Body of pancreas (tissue), 4 donors: ENCODE measurements at regions not wholly inside any gene's neighbourhood (a gene's known extent, or its start where the extent isn't known, plus 50 kb on each side); places are given as distances from the start of the nearest gene placed in this dataset.

Experiments
- CTCF ChIP-seq, 7 experiments: fragments of 450-650 bp in 4 of 7; fragments of 200-600 bp in 3 of 7; sonication (generic) in 3 of 7; IDR thresholded peaks; one replicate each; pipeline ENCODE4 v1.5.1; 2016 to 2019; ENCODE audit warnings: antibody characterized with exemption in 7 of 7
- POLR2A ChIP-seq, 3 donors: fragments of 450-650 bp; IDR thresholded peaks; one replicate each; pipeline ENCODE4 v1.6.1; 2016; ENCODE audit warnings: antibody characterized with exemption in 3 of 3, mild to moderate bottlenecking in 2 of 3

DNA sequence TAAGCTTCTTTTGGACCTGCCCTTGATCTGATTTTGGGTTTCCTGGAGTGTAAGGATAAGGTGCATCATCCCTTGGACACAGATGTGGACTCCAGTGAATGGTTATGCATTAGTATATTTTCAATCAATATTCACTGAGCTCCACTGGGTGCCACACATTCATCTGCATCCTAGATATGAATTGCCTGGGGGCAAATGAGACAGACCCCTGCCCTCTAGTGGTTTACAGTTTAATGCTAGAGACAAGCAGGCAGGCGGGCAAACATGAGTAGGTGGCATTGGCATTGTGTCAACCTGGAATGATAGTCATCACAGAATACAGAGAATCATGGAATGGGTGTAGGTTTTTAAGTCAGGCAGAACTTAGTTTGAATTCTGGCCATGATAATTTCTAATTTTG is 252.5 kb upstream of the SOX14 start:
- TF ChIP-seq CTCF (IDR thresholded peaks at IDR 0.05) = no peak
- no peak for TF ChIP-seq POLR2A (IDR thresholded peaks at IDR 0.05)
